ENCODE measurements at regions not wholly inside any gene's neighbourhood (a gene's known extent, or its start where the extent isn't known, plus 50 kb on each side); places are given as distances from the start of the nearest gene placed in this dataset.

DNA sequence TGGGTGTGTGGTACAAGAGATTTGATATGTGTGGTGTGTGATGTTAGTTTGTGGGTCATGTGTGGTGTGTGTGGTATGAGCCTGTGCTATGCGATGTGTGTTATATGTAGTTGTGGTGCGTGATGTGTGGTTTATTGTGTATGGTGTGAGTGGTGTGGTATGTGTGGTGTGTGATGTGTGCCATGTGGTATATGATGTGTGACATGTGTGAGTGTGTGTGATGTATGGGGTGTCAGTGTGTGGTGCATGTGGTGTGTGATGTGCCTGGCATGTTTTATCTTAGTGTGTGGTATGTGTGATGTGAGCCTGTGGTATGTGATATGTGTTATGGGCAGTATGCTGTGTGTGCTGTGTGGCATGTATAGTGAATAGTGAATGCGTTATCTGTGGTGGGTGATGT lies 273.0 kb upstream of the IRX1 start:
- H3K4me1 Mint-ChIP-seq: no peaks in the 10 kb centered on the region
- H3K27ac Mint-ChIP-seq: no peak overlapping the region
- H3K9me3 ChIP-seq (ENCODE audit: control insufficient read depth, low read length, poor library complexity, severe bottlenecking): peaks cover 6% of the 10 kb centered on the region
- no peaks in the 10 kb centered on the region for H3K36me3 Mint-ChIP-seq (ENCODE audit: low read depth)
- H3K4me3 Mint-ChIP-seq: no peak overlapping the region
- DNase-seq (no peak), ATAC-seq (no peak)
- no peaks in the 10 kb centered on the region for H3K27me3 Mint-ChIP-seq

DNA sequence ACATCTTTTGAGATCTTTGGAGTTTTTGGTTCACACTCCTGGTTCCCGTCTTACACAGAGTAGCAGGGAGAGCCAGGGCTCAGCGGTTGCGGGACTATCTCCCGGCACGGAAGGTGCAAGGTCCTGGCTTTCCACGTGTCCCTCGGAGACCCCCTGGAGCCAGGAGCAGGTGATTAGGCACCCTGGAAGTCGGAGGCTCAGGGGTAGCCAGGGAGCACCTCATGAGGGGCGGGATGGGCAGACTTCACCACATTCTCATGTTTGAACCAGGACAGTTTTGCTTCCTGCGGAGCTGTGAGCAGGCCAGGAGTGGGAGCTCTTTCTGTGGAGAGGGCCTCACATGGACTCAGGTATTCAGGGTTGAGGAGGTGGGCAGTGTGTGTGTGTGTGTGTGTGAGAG lies 273.7 kb upstream of the IRX1 start:
- Mint-ChIP-seq H3K4me3 (no peak overlapping the region), H3K27ac (no peak overlapping the region), H3K36me3 (ENCODE audit: low read depth) (no peaks in the 10 kb centered on the region), H3K27me3 (no peaks in the 10 kb centered on the region), H3K4me1 (no peaks in the 10 kb centered on the region)
- peaks cover 6% of the 10 kb centered on the region for H3K9me3 ChIP-seq (ENCODE audit: control insufficient read depth, low read length, poor library complexity, severe bottlenecking)
- no peak for DNase-seq
- no peak for ATAC-seq

DNA sequence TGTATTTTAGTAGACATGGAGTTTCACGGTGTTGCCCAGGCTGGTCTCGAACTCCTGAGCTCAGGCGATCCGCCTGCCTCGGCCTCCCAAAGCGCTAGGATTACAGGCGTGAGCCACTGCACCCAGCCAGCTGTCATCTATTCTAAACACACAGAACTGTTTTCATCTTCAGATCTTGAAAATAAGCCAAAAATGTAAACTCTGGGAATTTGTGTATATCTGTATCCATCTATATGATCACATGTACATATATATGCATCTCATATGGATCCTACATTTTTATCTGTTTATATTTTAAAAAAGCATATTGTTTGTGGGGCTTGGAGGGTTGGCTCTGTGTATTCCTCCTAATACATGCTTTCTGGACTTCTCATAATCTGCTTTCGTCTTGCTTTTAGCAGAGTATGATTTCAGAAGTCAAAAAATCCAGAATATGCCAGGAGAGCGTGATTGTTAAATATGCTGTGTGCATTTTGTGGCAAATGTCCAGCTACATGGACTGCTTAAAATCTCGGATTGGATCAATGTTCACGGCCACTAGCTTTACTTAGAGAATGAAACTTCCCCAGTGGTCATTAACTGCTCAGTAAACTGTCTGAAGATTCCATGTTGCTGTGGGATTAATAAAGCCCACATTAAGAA lies 274.4 kb upstream of the IRX1 start:
- H3K36me3 Mint-ChIP-seq (ENCODE audit: low read depth): no peaks in the 10 kb centered on the region

DNA sequence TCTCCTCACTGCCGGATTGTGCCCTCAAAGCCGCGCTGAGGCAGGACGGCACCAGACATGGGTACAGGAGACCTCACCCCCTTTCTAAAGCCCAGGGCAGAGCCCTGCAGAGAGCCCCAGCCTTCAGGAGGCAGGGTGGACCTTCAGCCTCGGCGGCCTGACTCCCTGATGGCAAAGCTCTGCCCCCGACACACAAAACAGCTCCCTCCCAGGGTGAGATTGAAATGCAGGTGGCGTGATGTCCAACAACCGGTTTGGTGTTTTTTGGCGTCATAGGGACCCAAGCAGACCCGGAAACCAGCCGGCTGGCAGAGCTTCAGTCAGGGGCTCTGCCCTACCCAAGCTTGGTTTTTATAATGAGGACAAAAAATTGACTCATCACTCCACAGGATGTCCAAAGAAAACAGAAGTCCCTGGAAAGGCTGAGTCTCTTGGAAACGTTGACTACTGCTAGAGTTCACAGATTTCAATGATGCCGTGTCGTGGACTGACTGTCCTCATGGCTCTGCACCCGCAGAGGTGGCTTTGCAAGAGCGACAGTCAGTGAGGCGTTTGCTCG lies 275.2 kb upstream of the IRX1 start:
- H3K4me3 Mint-ChIP-seq: no peak overlapping the region
- H3K4me1 Mint-ChIP-seq: no peaks in the 10 kb centered on the region
- ATAC-seq (no peak), DNase-seq (no peak)
- H3K27ac Mint-ChIP-seq: no peak overlapping the region
- no peaks in the 10 kb centered on the region for H3K27me3 Mint-ChIP-seq
- no peaks in the 10 kb centered on the region for H3K36me3 Mint-ChIP-seq (ENCODE audit: low read depth)
- peaks cover 6% of the 10 kb centered on the region for H3K9me3 ChIP-seq (ENCODE audit: control insufficient read depth, low read length, poor library complexity, severe bottlenecking)

More for the DNA sequence above, 274.4 kb upstream of the IRX1 start:
- no peak for DNase-seq
- Mint-ChIP-seq H3K4me3 (no peak overlapping the region), H3K4me1 (no peaks in the 10 kb centered on the region), H3K27me3 (no peaks in the 10 kb centered on the region), H3K27ac (no peak overlapping the region)
- H3K9me3 ChIP-seq (ENCODE audit: control insufficient read depth, low read length, poor library complexity, severe bottlenecking): peaks cover 6% of the 10 kb centered on the region
- no peak for ATAC-seq

DNA sequence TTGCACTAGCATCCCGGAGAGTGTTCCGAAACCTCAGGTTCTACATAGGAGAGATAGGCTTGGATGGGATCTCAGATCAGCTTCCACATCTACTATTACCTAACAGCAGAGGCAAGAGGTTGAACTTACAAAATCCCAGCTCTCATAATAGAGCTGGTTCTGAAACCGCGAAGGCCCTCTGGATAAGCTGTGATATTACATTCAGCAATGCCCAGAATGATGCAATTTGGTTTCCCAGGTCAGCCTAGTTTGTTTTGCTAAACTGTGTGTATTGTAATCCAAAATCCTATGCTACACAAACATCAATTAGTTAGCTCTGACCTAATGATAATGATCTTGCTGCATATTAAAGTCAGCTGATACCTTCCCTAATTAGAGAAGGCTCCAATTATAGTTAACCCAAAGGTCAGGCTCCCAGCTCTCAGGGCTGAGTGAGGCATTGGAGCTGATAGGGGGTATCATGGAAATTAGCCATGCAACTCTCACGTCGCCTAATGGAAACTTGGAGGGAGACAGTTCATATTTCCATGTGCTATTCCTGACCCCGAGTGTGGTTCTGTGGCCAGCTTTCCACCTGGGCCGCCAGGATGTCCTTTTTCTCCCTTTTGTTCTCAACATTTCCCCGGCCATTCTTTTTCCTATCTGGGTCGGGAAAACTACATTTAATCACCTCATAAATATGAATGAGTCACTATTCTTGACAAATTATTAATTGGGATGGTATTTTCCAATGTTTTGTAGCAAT lies 278.4 kb upstream of the IRX1 start:
- Mint-ChIP-seq H3K27ac (no peak overlapping the region), H3K27me3 (no peaks in the 10 kb centered on the region), H3K36me3 (ENCODE audit: low read depth) (no peaks in the 10 kb centered on the region), H3K4me1 (no peaks in the 10 kb centered on the region), H3K4me3 (no peak overlapping the region)
- ATAC-seq (no peak), DNase-seq (no peak)
- H3K9me3 ChIP-seq (ENCODE audit: control insufficient read depth, low read length, poor library complexity, severe bottlenecking): no peaks in the 10 kb centered on the region

DNA sequence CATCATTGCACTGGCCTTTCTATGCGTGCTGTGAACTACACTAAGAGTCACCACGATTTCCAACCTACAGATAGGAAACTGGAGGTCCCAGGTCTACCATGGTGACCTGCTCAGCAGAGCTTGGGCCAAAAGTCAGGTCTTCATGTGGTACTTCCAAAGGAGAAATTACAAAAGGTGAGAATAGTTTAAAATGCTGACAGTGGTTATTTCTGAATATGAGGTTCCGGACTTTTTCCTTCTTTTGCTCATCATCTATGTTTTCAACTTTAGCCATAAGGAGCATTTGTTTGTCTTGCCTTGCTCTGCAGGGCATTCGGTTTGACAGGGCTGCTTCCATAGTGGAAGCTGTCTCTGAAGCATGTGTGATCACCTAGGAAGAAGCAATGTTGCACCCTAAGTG lies 282.1 kb upstream of the IRX1 start:
- Mint-ChIP-seq H3K4me3 (no peak overlapping the region), H3K27ac (no peak overlapping the region), H3K36me3 (ENCODE audit: low read depth) (no peaks in the 10 kb centered on the region), H3K4me1 (no peaks in the 10 kb centered on the region), H3K27me3 (no peaks in the 10 kb centered on the region)
- DNase-seq (no peak), ATAC-seq (no peak)
- no peaks in the 10 kb centered on the region for H3K9me3 ChIP-seq (ENCODE audit: control insufficient read depth, low read length, poor library complexity, severe bottlenecking)

DNA sequence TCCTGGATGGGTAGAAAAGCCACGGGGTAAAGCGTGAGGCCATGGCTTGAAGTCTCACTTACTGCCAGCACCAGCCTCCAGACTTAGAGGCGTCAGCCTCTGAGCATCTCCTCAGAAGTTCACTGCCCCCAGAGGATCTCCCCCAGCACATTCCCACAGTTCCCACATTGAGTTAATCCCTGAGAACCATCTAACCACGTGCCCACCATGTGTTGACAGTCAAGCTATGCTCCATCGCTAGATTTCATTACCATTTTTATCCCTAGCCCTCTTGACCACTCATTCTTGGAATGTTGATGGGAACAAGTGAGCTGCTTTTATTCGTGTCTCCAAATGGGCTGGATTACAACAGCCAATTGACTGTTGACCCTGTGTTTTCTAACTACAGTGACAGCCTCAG lies 283.3 kb upstream of the IRX1 start:
- Mint-ChIP-seq H3K36me3 (ENCODE audit: low read depth) (no peaks in the 10 kb centered on the region), H3K4me3 (no peak overlapping the region), H3K4me1 (no peaks in the 10 kb centered on the region), H3K27ac (no peak overlapping the region), H3K27me3 (no peaks in the 10 kb centered on the region)
- H3K9me3 ChIP-seq (ENCODE audit: control insufficient read depth, low read length, poor library complexity, severe bottlenecking): no peaks in the 10 kb centered on the region
- no peak for DNase-seq
- ATAC-seq: no peak

DNA sequence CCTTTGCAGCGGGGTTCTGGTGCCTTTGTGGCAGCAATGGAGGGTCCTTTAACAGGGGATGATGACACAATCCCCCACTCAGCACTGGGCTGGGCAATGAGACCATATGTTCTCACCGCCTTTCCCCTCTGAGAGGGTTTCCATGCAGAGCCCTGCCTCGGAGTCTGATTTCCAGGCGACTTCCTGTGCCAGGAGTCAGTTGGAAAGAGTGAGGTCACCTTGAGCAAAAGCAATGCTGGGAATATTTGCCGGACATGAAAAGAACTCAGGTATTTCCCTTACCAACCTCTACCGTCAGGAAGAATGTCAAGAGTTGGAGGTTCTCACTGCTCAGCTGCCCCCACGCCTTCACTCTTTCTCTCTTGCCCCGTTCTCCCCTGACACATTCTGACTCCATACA lies 284.2 kb upstream of the IRX1 start:
- H3K4me1 Mint-ChIP-seq: no peaks in the 10 kb centered on the region
- H3K9me3 ChIP-seq (ENCODE audit: control insufficient read depth, low read length, poor library complexity, severe bottlenecking): no peaks in the 10 kb centered on the region
- ATAC-seq (no peak), DNase-seq (no peak)
- H3K4me3 Mint-ChIP-seq: no peak overlapping the region
- H3K27ac Mint-ChIP-seq: no peak overlapping the region
- H3K36me3 Mint-ChIP-seq (ENCODE audit: low read depth): no peaks in the 10 kb centered on the region
- no peaks in the 10 kb centered on the region for H3K27me3 Mint-ChIP-seq

DNA sequence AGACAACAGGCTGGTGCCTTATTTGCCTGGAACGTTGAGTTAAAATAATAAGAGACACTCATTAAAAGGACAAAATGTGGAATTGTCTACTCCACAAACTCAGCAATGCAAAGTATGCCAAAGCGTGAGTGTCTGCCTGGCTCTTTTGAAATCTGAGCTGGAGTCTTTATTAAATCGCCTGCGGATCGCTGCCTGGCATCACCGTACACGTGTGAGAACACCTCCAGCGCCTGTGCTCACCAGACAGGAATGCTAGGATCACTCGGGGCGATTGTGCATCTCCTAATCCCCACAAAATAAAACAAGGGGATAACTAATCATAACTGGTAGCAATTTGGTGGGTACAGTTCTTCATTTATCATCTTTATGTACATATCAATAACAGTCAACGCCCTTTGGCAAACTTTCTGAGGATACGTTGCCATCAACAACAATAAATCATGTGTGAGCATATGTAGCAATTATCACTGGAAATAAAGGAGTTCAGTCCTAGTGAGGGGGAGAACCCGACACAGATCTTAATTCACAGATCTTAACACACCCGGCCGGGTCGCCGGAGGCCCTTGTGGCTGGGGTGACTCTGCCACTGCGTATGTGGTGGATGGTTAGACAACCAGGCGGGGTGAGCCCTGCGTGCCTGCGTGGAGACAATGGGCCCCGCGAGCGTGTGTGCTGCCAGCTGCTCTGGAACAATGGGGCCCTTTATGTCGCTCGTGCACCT lies 284.9 kb upstream of the IRX1 start:
- H3K4me3 Mint-ChIP-seq: no peak overlapping the region
- H3K27ac Mint-ChIP-seq: no peak overlapping the region
- no peak for DNase-seq
- no peaks in the 10 kb centered on the region for H3K4me1 Mint-ChIP-seq
- no peaks in the 10 kb centered on the region for H3K36me3 Mint-ChIP-seq (ENCODE audit: low read depth)
- H3K9me3 ChIP-seq (ENCODE audit: control insufficient read depth, low read length, poor library complexity, severe bottlenecking): no peaks in the 10 kb centered on the region
- ATAC-seq: no peak
- H3K27me3 Mint-ChIP-seq: no peaks in the 10 kb centered on the region

DNA sequence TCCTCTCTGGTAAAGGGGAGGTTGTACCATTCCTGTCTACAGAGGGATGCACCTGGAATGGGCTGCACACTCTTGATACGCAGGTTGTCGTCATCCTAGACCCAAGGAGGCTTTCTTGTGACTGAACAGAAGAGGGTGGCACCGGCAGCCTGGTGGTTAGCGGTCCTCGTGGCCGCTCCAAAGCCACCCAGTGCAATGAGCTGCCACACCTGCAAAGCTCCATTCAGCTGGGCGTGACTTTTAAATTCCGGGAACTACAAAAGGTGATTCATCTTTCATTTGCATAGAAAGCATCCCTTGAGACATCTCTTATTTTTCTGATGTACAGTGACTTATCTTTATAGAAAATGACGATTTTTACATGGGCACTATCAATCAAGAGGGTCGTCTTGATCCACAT lies 286.1 kb upstream of the IRX1 start:
- Mint-ChIP-seq H3K36me3 (ENCODE audit: low read depth) (no peaks in the 10 kb centered on the region), H3K27me3 (no peaks in the 10 kb centered on the region), H3K4me1 (no peaks in the 10 kb centered on the region), H3K4me3 (no peak overlapping the region), H3K27ac (no peak overlapping the region)
- H3K9me3 ChIP-seq (ENCODE audit: control insufficient read depth, low read length, poor library complexity, severe bottlenecking): no peaks in the 10 kb centered on the region
- ATAC-seq: no peak
- DNase-seq: no peak

DNA sequence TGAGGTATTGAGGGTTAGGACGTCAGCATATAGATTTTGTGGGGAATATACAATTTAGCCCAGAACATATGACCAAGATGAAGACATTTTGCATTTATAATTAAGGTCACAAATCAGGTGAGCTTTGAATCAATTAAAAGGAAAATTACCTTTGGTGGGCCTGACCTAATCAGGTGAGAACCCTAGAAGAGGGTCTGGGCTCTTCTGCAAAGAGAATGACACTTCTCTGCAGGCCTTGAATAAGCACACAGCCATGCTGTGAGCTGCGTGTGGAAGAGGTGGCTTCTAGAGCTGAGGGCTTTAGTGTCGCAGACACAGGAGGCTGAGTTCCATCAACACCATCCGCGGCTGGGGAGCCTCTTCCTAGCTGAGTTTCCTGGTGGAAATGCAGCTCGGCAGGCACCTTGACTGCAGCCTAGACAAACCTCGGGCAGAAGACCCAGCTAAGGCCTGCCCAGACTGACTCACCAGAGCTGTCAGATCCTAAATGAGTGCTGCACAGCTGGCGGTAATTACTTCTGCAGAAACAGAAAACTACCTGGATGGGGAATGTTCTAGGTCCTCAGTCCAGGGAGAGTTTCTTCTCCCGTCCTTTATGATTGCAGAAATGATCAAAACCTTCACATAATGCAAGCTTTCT lies 287.5 kb upstream of the IRX1 start:
- Mint-ChIP-seq H3K36me3 (ENCODE audit: low read depth) (no peaks in the 10 kb centered on the region), H3K4me1 (no peaks in the 10 kb centered on the region), H3K4me3 (no peak overlapping the region), H3K27me3 (no peaks in the 10 kb centered on the region), H3K27ac (no peak overlapping the region)
- ATAC-seq: no peak
- no peaks in the 10 kb centered on the region for H3K9me3 ChIP-seq (ENCODE audit: control insufficient read depth, low read length, poor library complexity, severe bottlenecking)
- DNase-seq: no peak

DNA sequence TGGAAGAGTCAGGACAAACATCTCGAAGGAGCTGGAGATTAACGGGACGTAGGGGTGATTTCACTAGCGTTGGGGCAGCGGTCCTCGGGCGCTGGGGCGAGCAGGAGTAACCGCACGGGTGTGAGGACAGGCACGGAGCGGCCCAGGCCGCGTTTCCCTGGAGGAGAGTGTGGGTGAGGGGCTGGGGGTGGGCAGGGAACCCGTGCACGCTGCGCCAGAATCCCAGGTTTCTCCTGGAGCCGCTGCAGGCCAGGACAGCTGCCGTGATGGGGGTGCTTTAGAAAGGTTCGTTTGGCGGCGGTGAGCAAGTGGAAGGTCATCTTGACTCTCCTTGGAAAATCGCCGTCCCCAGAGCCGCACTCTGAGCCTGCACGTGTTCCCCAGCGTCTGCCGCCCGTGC lies 290.2 kb upstream of the IRX1 start:
- ATAC-seq (no peak), DNase-seq (no peak)
- Mint-ChIP-seq H3K4me3 (no peak overlapping the region), H3K27ac (no peak overlapping the region), H3K4me1 (no peaks in the 10 kb centered on the region), H3K27me3 (no peaks in the 10 kb centered on the region), H3K36me3 (ENCODE audit: low read depth) (no peaks in the 10 kb centered on the region)
- H3K9me3 ChIP-seq (ENCODE audit: control insufficient read depth, low read length, poor library complexity, severe bottlenecking): no peaks in the 10 kb centered on the region

DNA sequence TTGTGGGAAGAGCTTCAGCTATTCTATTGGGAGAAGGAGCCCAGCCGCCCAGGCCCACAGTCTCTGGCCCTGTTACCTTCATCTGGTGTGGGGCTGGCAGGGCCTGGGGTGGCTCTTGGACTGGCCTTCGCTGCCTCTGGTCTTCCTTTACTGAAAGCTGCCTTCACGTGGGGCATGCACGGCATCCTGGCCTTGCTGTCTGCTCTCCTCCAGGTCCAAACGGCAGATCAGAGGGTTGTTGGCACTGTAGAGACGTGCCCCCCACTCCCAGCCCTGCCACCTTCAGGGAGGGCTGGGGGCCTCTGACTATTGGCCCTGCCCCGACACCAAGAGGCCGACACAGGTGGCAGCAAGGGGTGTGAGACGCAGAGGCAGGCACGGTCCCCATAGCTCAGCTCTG lies 291.3 kb upstream of the IRX1 start:
- DNase-seq (no peak), ATAC-seq (no peak)
- Mint-ChIP-seq H3K4me3 (no peak overlapping the region), H3K27ac (no peak overlapping the region), H3K4me1 (no peaks in the 10 kb centered on the region), H3K27me3 (no peaks in the 10 kb centered on the region), H3K36me3 (ENCODE audit: low read depth) (no peaks in the 10 kb centered on the region)
- no peaks in the 10 kb centered on the region for H3K9me3 ChIP-seq (ENCODE audit: control insufficient read depth, low read length, poor library complexity, severe bottlenecking)
